Psoas muscle (tissue), 7 donors: ENCODE measurements at regions not wholly inside any gene's neighbourhood (a gene's known extent, or its start where the extent isn't known, plus 50 kb on each side); places are given as distances from the start of the nearest gene placed in this dataset.

Experiments used
- ATAC-seq, 4 donors: fragments of 200-7000 bp; cut with Tn5 transposase; one replicate each; pipeline ENCODE4 v1.9.1; 2020; ENCODE audit warnings: moderate library complexity in 3 of 4, mild to moderate bottlenecking in 2 of 4
- DNase-seq, 2 donors: peaks; one replicate each; pipeline ENCODE4 v3.0.0-alpha.2; 2020
- H3K27ac ChIP-seq: fragments of 200-600 bp; one replicate; pipeline ENCODE4 v1.8.0; 2022
- H3K27me3 ChIP-seq, 3 donors: fragments of 200-600 bp in 1 of 3; one replicate each; pipeline versions ENCODE4 v1.6.1 to v1.8.0; 2013 to 2022; ENCODE audit warnings: low read length in 2 of 3, mild to moderate bottlenecking in 2 of 3, moderate library complexity in 1 of 3; ENCODE audit not compliant: insufficient read depth in 3 of 3
- H3K36me3 ChIP-seq, 2 donors: fragments of 200-600 bp in 1 of 2; one replicate each; pipeline versions ENCODE4 v1.6.1 to v1.8.0; 2013 to 2022; ENCODE audit warnings: low read depth in 1 of 2, mild to moderate bottlenecking in 1 of 2, moderate library complexity in 1 of 2; ENCODE audit not compliant: insufficient read depth in 1 of 2
- H3K4me1 ChIP-seq: fragments of 200-600 bp; one replicate; pipeline ENCODE4 v1.8.0; 2022
- H3K4me3 ChIP-seq: fragments of 200-600 bp; one replicate; pipeline ENCODE4 v1.8.0; 2022; ENCODE audit warnings: mild to moderate bottlenecking
- H3K9me3 ChIP-seq: fragments of 200-600 bp; one replicate; pipeline ENCODE4 v1.8.0; 2022
- CTCF ChIP-seq: fragments of 200-600 bp; IDR thresholded peaks from one replicate; pipeline ENCODE4 v1.8.0; 2022; ENCODE audit warnings: antibody characterized with exemption
- WGBS, 3 donors: extraction: QIAGEN DNeasy Blood & Tissue Kit; methylation state at CpG; one replicate each; pipeline versions ENCODE4 v1.1.6 to v1.1.7; 2013; 5-methylcytosine and 5-hydroxymethylcytosine counted together
- intact Hi-C, 2 donors: fragments of 100-400 bp; cut with DNase I; formaldehyde crosslinking; loops; one replicate each; pipeline versions ENCODE4 v1.11.0 to v1.14.2; 2022
- donor health status: healthy with polysubstance abuse.
- donor health status: DM: no; HTN: no; CAD: no; lungs with moderate emphysema.
- donor health status: Bipolar disorder and iron deficiency.
- donor health status: healthy.
- donor health status: DM: yes; HTN: yes; CAD: no.
- donor health status: DM: no; HTN: no; CAD: no.
- donor health status: DM: yes; HTN: yes; CAD: no.

GRCh38 chr2:35297403-35297802 is 1058.2 kb upstream of the CRIM1 start:
- ATAC-seq (no peak), DNase-seq (no peak)
- Histone ChIP-seq H3K4me3 (no peak overlapping the region), H3K27me3 (no peaks in the 10 kb centered on the region), H3K36me3 (no peaks in the 10 kb centered on the region), H3K9me3 (no peaks in the 10 kb centered on the region), H3K4me1 (no peaks in the 10 kb centered on the region), H3K27ac (no peak overlapping the region)
- WGBS, 3 donors, result 71 to 81% (median 71%) methylated on average over 4 of the region's 4 CpGs
- intact Hi-C loops, result no loop called here
- TF ChIP-seq CTCF, result no peak

- H3K27ac ChIP-seq, result no peak overlapping the region
- ATAC-seq (no peak), DNase-seq (no peak)
- no peaks in the 10 kb centered on the region for H3K27me3 ChIP-seq
- 77 to 83% (median 80%) methylated on average over 7 of the region's 7 CpGs for WGBS, 3 donors
- no peaks in the 10 kb centered on the region for H3K4me1 ChIP-seq
- TF ChIP-seq CTCF, result no peak
- H3K36me3 ChIP-seq, result no peaks in the 10 kb centered on the region
- H3K4me3 ChIP-seq, result no peak overlapping the region
- intact Hi-C loops, result no loop called here
- no peaks in the 10 kb centered on the region for H3K9me3 ChIP-seq
Observed at GRCh38 chr2:35294636-35295263, 1060.8 kb upstream of the CRIM1 start.

- no peak for DNase-seq
Observed at GRCh38 chr2:35293261-35293660, 1062.3 kb upstream of the CRIM1 start.

GRCh38 chr2:35292199-35292598 is 1063.4 kb upstream of the CRIM1 start:
- no peak for ATAC-seq
- WGBS, 3 donors, result 58 to 69% (median 59%) methylated on average over 2 of the region's 2 CpGs
- H3K9me3 ChIP-seq, result peaks cover 6% of the 10 kb centered on the region
- H3K4me1 ChIP-seq, result no peaks in the 10 kb centered on the region
- intact Hi-C loops, result no loop called here
- no peak for TF ChIP-seq CTCF
- H3K27ac ChIP-seq, result no peak overlapping the region
- no peaks in the 10 kb centered on the region for H3K36me3 ChIP-seq
- H3K4me3 ChIP-seq, result no peak overlapping the region
- DNase-seq, result no peak
- H3K27me3 ChIP-seq, result no peaks in the 10 kb centered on the region

More at GRCh38 chr2:35293261-35293660, 1062.3 kb upstream of the CRIM1 start:
- no peak for TF ChIP-seq CTCF
- intact Hi-C loops, result no loop called here
- 28 to 42% (median 34%) methylated on average over 2 of the region's 2 CpGs for WGBS, 3 donors
- no peak overlapping the region for H3K4me3 ChIP-seq
- H3K27ac ChIP-seq, result no peak overlapping the region
- peaks cover 6% of the 10 kb centered on the region for H3K9me3 ChIP-seq
- no peaks in the 10 kb centered on the region for H3K27me3 ChIP-seq
- no peaks in the 10 kb centered on the region for H3K36me3 ChIP-seq
- no peaks in the 10 kb centered on the region for H3K4me1 ChIP-seq
- ATAC-seq, result no peak

GRCh38 chr2:35281702-35282101 is 1073.9 kb upstream of the CRIM1 start:
- WGBS, 3 donors, result 83 to 84% (median 84%) methylated on average over 3 of the region's 3 CpGs
- TF ChIP-seq CTCF, result no peak
- Histone ChIP-seq H3K9me3 (no peaks in the 10 kb centered on the region), H3K27me3 (no peaks in the 10 kb centered on the region), H3K27ac (no peak overlapping the region), H3K4me3 (no peak overlapping the region), H3K36me3 (no peaks in the 10 kb centered on the region), H3K4me1 (no peaks in the 10 kb centered on the region)
- no peak for DNase-seq
- no peak for ATAC-seq
- intact Hi-C loops, result no loop called here
